Renal pelvis (tissue), 1 donor: ENCODE measurements at regions not wholly inside any gene's neighbourhood (a gene's known extent, or its start where the extent isn't known, plus 50 kb on each side); places are given as distances from the start of the nearest gene placed in this dataset.

Experiments
- DNase-seq: peaks from one replicate; pipeline ENCODE4 v3.0.0-alpha.2; 2013

GRCh38 chr5:165290535-165290934 is 1785.1 kb downstream of the MAT2B start:
- no peak for DNase-seq

GRCh38 chr5:165296401-165297130 is 1791.1 kb downstream of the MAT2B start:
- DNase-seq: no peak

- DNase-seq: no peak
Observed at GRCh38 chr5:165304193-165304827, 1798.9 kb downstream of the MAT2B start.

- no peak for DNase-seq
Observed at GRCh38 chr5:165305596-165305995, 1800.2 kb downstream of the MAT2B start.

- no peak for DNase-seq
Observed at GRCh38 chr5:165309446-165309845, 1804.0 kb downstream of the MAT2B start.

GRCh38 chr5:165310031-165310430 is 1804.6 kb downstream of the MAT2B start:
- DNase-seq: no peak

GRCh38 chr5:165321912-165322311 is 1816.5 kb downstream of the MAT2B start:
- no peak for DNase-seq

GRCh38 chr5:165325221-165325620 is 1819.8 kb downstream of the MAT2B start:
- no peak for DNase-seq

GRCh38 chr5:165327631-165328030 is 1822.2 kb downstream of the MAT2B start:
- DNase-seq: no peak

GRCh38 chr5:165328846-165329245 is 1823.4 kb downstream of the MAT2B start:
- no peak for DNase-seq

GRCh38 chr5:165333623-165334022 is 1828.2 kb downstream of the MAT2B start:
- DNase-seq: no peak

- no peak for DNase-seq
Observed at GRCh38 chr5:165334201-165334600, 1828.8 kb downstream of the MAT2B start.

GRCh38 chr5:165349735-165350134 is 1844.3 kb downstream of the MAT2B start:
- no peak for DNase-seq

- no peak for DNase-seq
Observed at GRCh38 chr5:165351342-165351741, 1845.9 kb downstream of the MAT2B start.

- DNase-seq: no peak
Observed at GRCh38 chr5:165360366-165360765, 1854.9 kb downstream of the MAT2B start.

- no peak for DNase-seq
Observed at GRCh38 chr5:165360784-165361542, 1855.5 kb downstream of the MAT2B start.

- no peak for DNase-seq
Observed at GRCh38 chr5:165370233-165370632, 1864.8 kb downstream of the MAT2B start.

GRCh38 chr5:165370794-165371193 is 1865.4 kb downstream of the MAT2B start:
- DNase-seq: no peak

- DNase-seq: no peak
Observed at GRCh38 chr5:165375201-165375600, 1869.8 kb downstream of the MAT2B start.

GRCh38 chr5:165393839-165394238 is 1888.4 kb downstream of the MAT2B start:
- no peak for DNase-seq

GRCh38 chr5:165397516-165397915 is 1892.1 kb downstream of the MAT2B start:
- DNase-seq: no peak

GRCh38 chr5:165400086-165400485 is 1894.7 kb downstream of the MAT2B start:
- no peak for DNase-seq

- no peak for DNase-seq
Observed at GRCh38 chr5:165404917-165405316, 1899.5 kb downstream of the MAT2B start.
